GM12891 (cell line): ENCODE measurements at regions not wholly inside any gene's neighbourhood (a gene's known extent, or its start where the extent isn't known, plus 50 kb on each side); places are given as distances from the start of the nearest gene placed in this dataset.

Experiments
- PAX5 ChIP-seq: IDR thresholded peaks from 2 replicates; pipeline ENCODE4 v1.6.1; 2011; ENCODE audit warnings: low read length, moderate library complexity, mild to moderate bottlenecking; ENCODE audit not compliant: insufficient read depth, severe bottlenecking
- POLR2A ChIP-seq: IDR thresholded peaks from 2 replicates; pipeline ENCODE4 v1.6.1; 2011; ENCODE audit warnings: low read depth, low read length, control low read depth
- POLR2AphosphoS5 ChIP-seq: IDR thresholded peaks from 2 replicates; pipeline ENCODE4 v1.6.1; 2011; ENCODE audit warnings: low read depth, low read length, control low read depth
- SPI1 ChIP-seq: IDR thresholded peaks from 2 replicates; pipeline ENCODE4 v1.6.1; 2011; ENCODE audit warnings: low read depth, low read length, control low read depth
- TAF1 ChIP-seq: IDR thresholded peaks from 2 replicates; pipeline ENCODE4 v1.6.1; 2011; ENCODE audit warnings: low read depth, low read length, control low read depth

GRCh38 chr2:145257931-145258330 is 738.0 kb upstream of the ZEB2 start:
- no peak for TF ChIP-seq POLR2A
- TF ChIP-seq POLR2AphosphoS5, result no peak
- TF ChIP-seq TAF1, result no peak
- no peak for TF ChIP-seq SPI1
- TF ChIP-seq PAX5, result no peak
